SK-N-MC (cell line): ENCODE measurements at regions not wholly inside any gene's neighbourhood (a gene's known extent, or its start where the extent isn't known, plus 50 kb on each side); places are given as distances from the start of the nearest gene placed in this dataset.

Experiments used
- EZH2 ChIP-seq: fragments of 200-600 bp; sonication (generic); IDR thresholded peaks from one replicate; pipeline ENCODE4 v1.6.1; 2017; ENCODE audit warnings: antibody characterized with exemption
- POLR2AphosphoS5 ChIP-seq: IDR thresholded peaks from 2 replicates; pipeline ENCODE4 v1.6.1; 2012; ENCODE audit warnings: mild to moderate bottlenecking, low read depth, low read length, borderline replicate concordance

DNA sequence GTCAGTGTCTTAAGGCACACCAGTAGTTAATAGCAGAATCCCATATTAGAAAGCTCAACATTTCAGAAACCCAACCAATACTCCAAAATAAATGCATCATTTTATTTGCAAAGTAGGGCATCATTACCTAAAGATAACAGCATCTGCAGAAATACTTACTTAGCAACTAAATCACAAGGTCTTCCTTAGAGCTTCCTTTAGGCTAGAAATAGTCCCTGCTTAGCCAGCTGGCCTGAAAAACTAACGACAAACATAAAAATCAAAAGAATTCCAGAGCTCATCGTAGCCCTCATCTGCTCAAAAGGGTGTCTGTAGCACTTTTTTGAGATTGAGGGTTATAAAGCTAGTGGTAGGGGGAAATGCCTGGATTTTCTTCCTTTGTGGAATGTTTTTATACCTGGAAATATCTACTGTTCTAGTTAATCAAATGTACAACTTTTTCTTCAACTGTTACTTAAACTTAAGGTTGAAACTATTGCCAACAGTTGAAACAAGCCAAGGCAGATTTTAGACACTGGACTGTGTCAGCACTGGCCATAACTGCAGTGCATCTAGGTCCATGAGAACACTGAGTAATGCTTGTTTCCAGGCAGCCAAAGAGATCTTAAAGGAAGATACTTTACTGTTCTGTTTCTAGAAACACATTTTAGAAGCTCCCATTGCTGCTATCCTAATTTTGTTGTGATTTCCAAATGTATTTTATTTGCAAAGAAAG, 129.4 kb upstream of the RASA1 start:
- no peak for TF ChIP-seq EZH2
- TF ChIP-seq POLR2AphosphoS5: no peak
